HG03342 (cell line): ENCODE measurements at regions not wholly inside any gene's neighbourhood (a gene's known extent, or its start where the extent isn't known, plus 50 kb on each side); places are given as distances from the start of the nearest gene placed in this dataset.

Experiments used
- ATAC-seq: cut with Tn5 transposase; IDR thresholded peaks from one replicate; pipeline ENCODE4 v1.9.1; 2021; ENCODE audit warnings: mild to moderate bottlenecking, moderate library complexity; ENCODE audit not compliant: unreplicated experiment

- no peak for ATAC-seq
Observed at GRCh38 chr11:19306179-19306944, 65.6 kb upstream of the E2F8 start.

DNA sequence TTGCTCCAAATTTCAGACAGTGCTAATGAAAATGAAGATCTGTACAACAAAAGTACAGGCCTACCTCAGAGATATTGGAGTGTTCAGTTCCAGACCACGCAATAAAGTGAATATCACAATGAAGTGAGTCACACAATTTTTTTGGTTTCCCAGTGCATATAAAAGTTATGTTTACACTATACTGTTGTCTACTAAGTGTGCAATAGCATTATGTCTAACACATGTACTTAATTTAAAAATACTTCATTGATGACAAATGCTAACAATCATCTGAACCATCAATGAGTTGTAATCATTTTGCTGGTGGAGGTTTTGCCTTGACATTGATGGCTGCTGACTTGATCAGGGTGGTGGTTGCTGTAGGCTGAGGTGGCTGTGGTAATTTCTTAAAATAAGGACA lies 60.6 kb upstream of the E2F8 start:
- ATAC-seq = no peak

- ATAC-seq = no peak
Observed at GRCh38 chr11:19294444-19294843, 53.7 kb upstream of the E2F8 start.

- ATAC-seq = no peak
Observed at GRCh38 chr11:19291064-19291463, 50.3 kb upstream of the E2F8 start.
